Activated naive CD4-positive, alpha-beta T cell treated with anti-CD3 and anti-CD28 coated beads, Interleukin-2, amount 10 ng/mL, durations not matched to agents 7 days and 5 days (primary cell): ENCODE measurements at regions not wholly inside any gene's neighbourhood (a gene's known extent, or its start where the extent isn't known, plus 50 kb on each side); places are given as distances from the start of the nearest gene placed in this dataset.
"Not testable (repeated sequence)": the region's sequence is repeated elsewhere in the genome, so short reads cannot be mapped to it uniquely, and the experiment has no call there.

Experiments used
- CTCF ChIA-PET: fragments of 350-600 bp; sonication (Branson Sonifier 250); formaldehyde crosslinking; loops from one replicate; lab custom pipeline; 2021; ENCODE audit warnings: antibody characterized with exemption; lab: Charles Lee
- DNase-seq: peaks from one replicate; pipeline ENCODE4 v3.0.0-alpha.2; 2020
- H3K27ac Mint-ChIP-seq: one replicate; pipeline ENCODE4 v1.8.0; 2021; ENCODE audit warnings: mild to moderate bottlenecking, moderate library complexity, mixed read lengths
- H3K27me3 Mint-ChIP-seq: one replicate; pipeline ENCODE4 v1.8.0; 2021; ENCODE audit warnings: mild to moderate bottlenecking, mixed read lengths
- H3K36me3 Mint-ChIP-seq: one replicate; pipeline ENCODE4 v1.8.0; 2021; ENCODE audit warnings: mixed read lengths
- H3K4me1 Mint-ChIP-seq: one replicate; pipeline ENCODE4 v1.8.0; 2021; ENCODE audit warnings: mixed read lengths
- H3K4me3 Mint-ChIP-seq: one replicate; pipeline ENCODE4 v1.8.0; 2021; ENCODE audit warnings: mild to moderate bottlenecking, moderate library complexity, mixed read lengths
- H3K9me3 Mint-ChIP-seq: one replicate; pipeline ENCODE4 v1.8.0; 2021; ENCODE audit warnings: mixed read lengths

DNA sequence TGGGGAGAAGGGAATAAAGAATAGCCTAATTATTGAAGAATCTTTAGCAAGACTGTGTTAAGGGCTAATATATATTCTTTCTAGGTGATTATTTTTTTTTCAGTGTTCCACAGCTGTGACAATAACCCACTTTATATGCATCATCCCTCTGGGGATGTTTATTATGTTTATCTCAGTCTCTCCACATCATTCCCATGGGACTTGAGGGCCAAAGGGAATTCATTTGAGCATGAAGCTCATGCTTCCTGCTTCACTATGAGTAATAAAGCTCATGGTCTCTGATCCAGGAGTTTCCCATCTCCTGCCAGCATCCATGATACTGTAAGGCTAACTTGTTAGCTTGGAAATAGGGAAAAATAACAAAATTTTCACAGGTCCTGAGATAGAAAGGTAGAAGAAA lies 1888.4 kb downstream of the LRRC4C start:
- no peak for DNase-seq
- Mint-ChIP-seq H3K9me3 (peaks cover 12% of the 10 kb centered on the region), H3K4me1 (no peaks in the 10 kb centered on the region), H3K4me3 (no peak overlapping the region), H3K27ac (no peak overlapping the region), H3K27me3 (no peaks in the 10 kb centered on the region), H3K36me3 (no peaks in the 10 kb centered on the region)
- CTCF ChIA-PET: no interaction called here

DNA sequence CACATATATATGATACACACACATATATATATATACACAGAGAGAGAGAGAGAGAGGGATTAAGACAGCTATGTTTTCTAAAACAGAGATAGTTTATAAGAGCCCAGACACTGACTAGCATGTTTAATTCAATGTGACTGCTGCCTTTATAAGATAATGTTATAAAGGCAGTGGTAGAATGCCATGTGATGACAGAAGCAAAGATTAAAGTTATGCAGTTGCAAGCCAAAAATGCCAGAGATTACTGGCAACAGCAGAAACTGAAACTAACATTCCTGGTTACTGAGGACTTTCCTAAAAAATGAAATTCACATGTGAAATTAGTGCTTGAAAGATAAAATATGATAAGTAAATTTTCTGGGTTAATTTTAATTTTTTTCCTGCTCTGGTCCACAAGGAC lies 1888.9 kb downstream of the LRRC4C start:
- Mint-ChIP-seq H3K4me1 (no peaks in the 10 kb centered on the region), H3K9me3 (peaks cover 16% of the 10 kb centered on the region), H3K27me3 (no peaks in the 10 kb centered on the region), H3K36me3 (no peaks in the 10 kb centered on the region), H3K27ac (no peak overlapping the region), H3K4me3 (no peak overlapping the region)
- DNase-seq: no peak
- CTCF ChIA-PET: no interaction called here

DNA sequence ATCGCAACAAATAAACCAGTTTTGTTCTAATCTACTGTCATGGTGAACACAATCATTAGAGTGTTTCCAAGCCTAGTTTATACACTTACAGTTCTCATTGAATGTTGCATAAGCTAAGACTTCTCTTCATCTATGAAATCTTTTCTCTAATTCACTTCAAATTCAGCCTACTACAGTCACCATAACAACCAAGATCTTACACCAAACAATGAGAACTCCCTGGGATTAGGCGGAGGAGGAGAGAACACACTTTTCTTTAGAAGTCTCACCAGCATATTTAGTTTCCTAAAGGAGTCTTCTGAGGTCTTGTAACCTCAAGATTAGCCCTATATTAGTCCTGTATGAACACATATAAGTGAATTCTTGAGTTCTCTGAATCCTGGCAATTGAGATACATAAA lies 1889.7 kb downstream of the LRRC4C start:
- no peak for DNase-seq
- Mint-ChIP-seq H3K36me3 (no peaks in the 10 kb centered on the region), H3K9me3 (peaks cover 23% of the 10 kb centered on the region), H3K4me3 (no peak overlapping the region), H3K27me3 (no peaks in the 10 kb centered on the region), H3K4me1 (no peaks in the 10 kb centered on the region), H3K27ac (no peak overlapping the region)
- CTCF ChIA-PET: no interaction called here

DNA sequence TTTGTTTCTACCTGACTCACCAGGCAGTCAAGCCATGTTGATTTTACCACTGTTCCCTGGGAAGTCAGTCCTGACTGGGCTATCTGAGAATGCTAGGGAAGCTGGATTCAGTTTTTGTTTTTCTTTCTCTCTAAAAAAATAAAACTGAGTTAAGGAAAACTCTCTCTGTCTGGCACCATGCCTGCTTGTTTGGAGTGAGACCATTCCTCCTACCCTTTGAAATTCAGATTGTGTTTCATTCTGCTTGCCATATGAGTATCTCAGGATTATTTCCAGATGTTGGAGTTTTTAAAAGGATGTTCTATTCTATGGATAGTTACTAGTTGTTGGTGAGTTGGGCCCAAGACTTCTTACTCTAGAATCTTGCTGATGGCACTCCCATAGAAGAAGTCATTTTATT lies 1917.0 kb downstream of the LRRC4C start:
- DNase-seq: no peak
- CTCF ChIA-PET: no interaction called here
- Mint-ChIP-seq H3K9me3 (peaks cover 14% of the 10 kb centered on the region), H3K36me3 (no peaks in the 10 kb centered on the region), H3K4me1 (no peaks in the 10 kb centered on the region), H3K4me3 (no peak overlapping the region), H3K27me3 (no peaks in the 10 kb centered on the region), H3K27ac (no peak overlapping the region)

DNA sequence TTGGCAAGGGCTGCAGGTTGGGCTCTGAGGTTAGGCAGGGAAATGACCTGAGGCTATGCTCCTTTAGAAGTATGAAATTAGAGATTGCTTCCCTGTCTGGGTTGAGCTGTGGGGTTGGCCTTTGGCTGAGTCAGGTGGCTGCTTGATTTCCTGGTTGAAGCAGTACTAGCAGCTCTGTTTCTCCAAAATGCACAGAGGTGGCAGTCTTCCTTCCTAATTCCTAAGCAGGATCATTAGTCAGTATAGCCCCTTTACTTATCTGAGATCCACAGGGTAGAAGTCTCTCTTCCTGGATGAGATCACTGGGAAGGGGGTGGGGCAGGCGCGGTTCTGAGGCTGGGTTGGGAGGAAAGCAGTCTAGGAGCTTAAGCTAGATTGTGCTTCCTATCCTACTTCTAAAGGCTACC lies 1917.5 kb downstream of the LRRC4C start:
- CTCF ChIA-PET: no interaction called here
- H3K4me1 Mint-ChIP-seq: no peaks in the 10 kb centered on the region
- no peaks in the 10 kb centered on the region for H3K36me3 Mint-ChIP-seq
- DNase-seq: no peak
- H3K9me3 Mint-ChIP-seq: peaks cover 11% of the 10 kb centered on the region
- H3K27ac Mint-ChIP-seq: no peak overlapping the region
- H3K4me3 Mint-ChIP-seq: no peak overlapping the region
- no peaks in the 10 kb centered on the region for H3K27me3 Mint-ChIP-seq

DNA sequence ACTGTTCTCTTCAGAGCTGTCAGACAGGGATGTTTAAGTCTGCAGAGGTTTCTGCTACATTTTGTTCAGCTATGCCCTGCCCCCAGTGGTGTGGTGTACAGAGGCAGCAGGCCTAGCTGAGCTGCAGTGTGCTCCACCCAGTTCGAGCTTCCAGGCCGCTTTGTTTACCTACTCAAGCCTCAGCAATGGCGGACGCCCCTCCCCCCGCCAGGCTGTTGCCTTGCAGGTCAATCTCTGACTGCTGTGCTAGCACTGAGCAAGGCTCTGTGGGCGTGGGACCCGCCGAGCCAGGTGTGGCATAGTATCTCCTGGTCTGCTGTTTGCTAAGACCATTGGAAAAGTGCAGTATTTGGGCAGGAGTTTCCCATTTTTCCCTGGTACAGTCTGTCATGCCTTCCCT lies 1923.1 kb downstream of the LRRC4C start:
- CTCF ChIA-PET, H3K27me3 Mint-ChIP-seq, H3K27ac Mint-ChIP-seq, DNase-seq, H3K4me1 Mint-ChIP-seq, H3K4me3 Mint-ChIP-seq, H3K36me3 Mint-ChIP-seq: not testable (repeated sequence)
- H3K9me3 Mint-ChIP-seq: peaks cover 30% of the 10 kb centered on the region
